A673 (cell line): ENCODE measurements at regions not wholly inside any gene's neighbourhood (a gene's known extent, or its start where the extent isn't known, plus 50 kb on each side); places are given as distances from the start of the nearest gene placed in this dataset.
"Not testable (repeated sequence)": the region's sequence is repeated elsewhere in the genome, so short reads cannot be mapped to it uniquely, and the experiment has no call there.

Experiments used
- BruUV-seq: library from RNA; stranded (reverse); fragments of 400-500 nt; replicated peaks from 2 replicates; lab custom pipeline; 2021; lab: Mats Ljungman, UMichigan
- CTCF ChIA-PET: fragments of 300-600 bp; sonication (Branson Sonifier 250); formaldehyde crosslinking; loops from one replicate; lab custom pipeline; 2022; ENCODE audit warnings: antibody characterized with exemption; lab: Charles Lee
- POLR2A ChIA-PET: fragments of 300-600 bp; sonication (Branson Sonifier 250); formaldehyde crosslinking; loops from one replicate; lab custom pipeline; 2022; ENCODE audit warnings: antibody characterized with exemption; ENCODE audit not compliant: low non-redundant PET; lab: Charles Lee
- DNase-seq: peaks from one replicate; pipeline ENCODE4 v3.0.0-alpha.2; 2015; ENCODE audit warnings: low spot score
- H3K27ac ChIP-seq: fragments of 200-600 bp; sonication (generic); 2 replicates; pipeline ENCODE4 v1.5.1; 2016; ENCODE audit warnings: mixed run types, low read depth, mild to moderate bottlenecking, mixed read lengths, antibody characterized with exemption, low read length; ENCODE audit not compliant: poor library complexity, severe bottlenecking
- H3K27me3 ChIP-seq: fragments of 200-600 bp; sonication (generic); replicated peaks from 2 replicates; pipeline ENCODE4 v1.6.1; 2017; ENCODE audit warnings: mixed run types, low read depth, mild to moderate bottlenecking, mixed read lengths, antibody characterized with exemption, low read length; ENCODE audit not compliant: insufficient read depth, poor library complexity
- H3K36me3 ChIP-seq: fragments of 200-600 bp; sonication (generic); 2 replicates; pipeline ENCODE4 v1.6.1; 2016; ENCODE audit warnings: mixed run types, mild to moderate bottlenecking, mixed read lengths, antibody characterized with exemption, low read length; ENCODE audit not compliant: insufficient read depth, poor library complexity, severe bottlenecking
- H3K4me1 ChIP-seq: fragments of 200-600 bp; sonication (generic); 2 replicates; pipeline ENCODE4 v1.6.1; 2017; ENCODE audit warnings: mixed run types, mild to moderate bottlenecking, mixed read lengths, antibody characterized with exemption, low read length; ENCODE audit not compliant: insufficient read depth, poor library complexity, severe bottlenecking
- H3K4me3 ChIP-seq: fragments of 200-600 bp; sonication (generic); 2 replicates; pipeline ENCODE4 v1.5.1; 2016; ENCODE audit warnings: low read depth, mixed run types, mild to moderate bottlenecking, mixed read lengths, low read length; ENCODE audit not compliant: poor library complexity, severe bottlenecking
- H3K9me3 ChIP-seq: fragments of 200-600 bp; sonication (generic); 2 replicates; pipeline ENCODE4 v1.6.1; 2016; ENCODE audit warnings: mixed run types, low read depth, mild to moderate bottlenecking, mixed read lengths, antibody characterized with exemption, low read length; ENCODE audit not compliant: poor library complexity, severe bottlenecking
- EZH2 ChIP-seq: fragments of 200-600 bp; sonication (generic); IDR thresholded peaks from 2 replicates; pipeline ENCODE4 v1.6.1; 2017; ENCODE audit warnings: borderline replicate concordance, low read depth, mild to moderate bottlenecking, mixed read lengths, antibody characterized with exemption, low read length; ENCODE audit not compliant: poor library complexity, severe bottlenecking
- intact Hi-C: fragments of 100-400 bp; cut with micrococcal nuclease; formaldehyde crosslinking; loops from one replicate; pipeline ENCODE4 v1.10.0; 2022; ENCODE audit not compliant: unreplicated experiment
- TF ChIP-seq, protein P1 (sequence below): fragments of 300-800, 200-600 bp; sonication (generic); conservative IDR thresholded peaks from 2 replicates; pipeline ENCODE4 v1.5.1; 2017; ENCODE audit warnings: low read depth, mild to moderate bottlenecking, antibody characterized with exemption, low read length, moderate library complexity, mixed read lengths

DNA sequence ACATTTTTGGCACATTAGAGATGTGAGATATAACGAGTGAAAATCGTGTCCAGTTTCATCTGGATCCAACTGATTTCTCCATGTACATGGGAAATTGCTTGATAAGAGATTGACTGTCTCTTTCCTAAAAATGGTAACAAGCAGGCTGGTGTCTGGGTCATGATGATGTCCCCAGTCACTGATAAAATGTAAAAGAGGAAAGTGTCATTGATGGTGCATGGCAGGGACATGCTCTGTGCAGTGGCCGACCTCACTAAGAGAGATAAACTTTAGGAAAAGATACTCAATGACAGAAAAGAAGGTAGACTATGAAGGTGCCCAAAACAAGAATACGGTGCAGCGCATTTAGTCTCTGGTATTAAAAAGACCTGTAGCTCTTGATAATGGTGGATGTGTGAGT is 1517.5 kb downstream of the RPIA start:
- Histone ChIP-seq H3K36me3 (no peaks in the 10 kb centered on the region), H3K27me3 (peaks cover 3% of the 10 kb centered on the region), H3K4me1 (no peaks in the 10 kb centered on the region), H3K27ac (no peak overlapping the region), H3K4me3 (no peak overlapping the region), H3K9me3 (no peaks in the 10 kb centered on the region)
- ChIA-PET POLR2A (no interaction called here), CTCF (no interaction called here)
- TF ChIP-seq, protein P1, sequence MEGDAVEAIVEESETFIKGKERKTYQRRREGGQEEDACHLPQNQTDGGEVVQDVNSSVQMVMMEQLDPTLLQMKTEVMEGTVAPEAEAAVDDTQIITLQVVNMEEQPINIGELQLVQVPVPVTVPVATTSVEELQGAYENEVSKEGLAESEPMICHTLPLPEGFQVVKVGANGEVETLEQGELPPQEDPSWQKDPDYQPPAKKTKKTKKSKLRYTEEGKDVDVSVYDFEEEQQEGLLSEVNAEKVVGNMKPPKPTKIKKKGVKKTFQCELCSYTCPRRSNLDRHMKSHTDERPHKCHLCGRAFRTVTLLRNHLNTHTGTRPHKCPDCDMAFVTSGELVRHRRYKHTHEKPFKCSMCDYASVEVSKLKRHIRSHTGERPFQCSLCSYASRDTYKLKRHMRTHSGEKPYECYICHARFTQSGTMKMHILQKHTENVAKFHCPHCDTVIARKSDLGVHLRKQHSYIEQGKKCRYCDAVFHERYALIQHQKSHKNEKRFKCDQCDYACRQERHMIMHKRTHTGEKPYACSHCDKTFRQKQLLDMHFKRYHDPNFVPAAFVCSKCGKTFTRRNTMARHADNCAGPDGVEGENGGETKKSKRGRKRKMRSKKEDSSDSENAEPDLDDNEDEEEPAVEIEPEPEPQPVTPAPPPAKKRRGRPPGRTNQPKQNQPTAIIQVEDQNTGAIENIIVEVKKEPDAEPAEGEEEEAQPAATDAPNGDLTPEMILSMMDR: no peak
- no peak for TF ChIP-seq EZH2
- no TSS peak for BruUV-seq
- intact Hi-C loops: no loop called here
- DNase-seq: no peak

DNA sequence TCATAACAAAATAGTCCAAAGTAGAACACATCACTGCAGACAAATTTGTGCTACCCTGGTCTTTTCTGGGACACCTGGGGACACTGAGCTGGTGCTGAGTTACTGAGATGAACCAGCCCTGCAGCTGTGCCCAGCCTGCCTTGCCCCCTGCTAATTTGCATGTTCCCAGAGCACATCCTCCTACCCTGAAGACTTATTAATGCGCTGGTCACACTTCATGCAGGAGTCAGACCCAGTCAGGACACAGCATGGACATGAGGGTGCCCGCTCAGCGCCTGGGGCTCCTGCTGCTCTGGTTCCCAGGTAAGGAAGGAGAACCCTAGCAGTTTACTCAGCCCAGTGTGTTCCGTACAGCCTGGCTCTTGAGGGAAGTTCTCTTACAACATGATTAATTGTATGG is 1518.3 kb downstream of the RPIA start:
- BruUV-seq: no TSS peak
- CTCF ChIA-PET: no interaction called here
- POLR2A ChIA-PET: no interaction called here

DNA sequence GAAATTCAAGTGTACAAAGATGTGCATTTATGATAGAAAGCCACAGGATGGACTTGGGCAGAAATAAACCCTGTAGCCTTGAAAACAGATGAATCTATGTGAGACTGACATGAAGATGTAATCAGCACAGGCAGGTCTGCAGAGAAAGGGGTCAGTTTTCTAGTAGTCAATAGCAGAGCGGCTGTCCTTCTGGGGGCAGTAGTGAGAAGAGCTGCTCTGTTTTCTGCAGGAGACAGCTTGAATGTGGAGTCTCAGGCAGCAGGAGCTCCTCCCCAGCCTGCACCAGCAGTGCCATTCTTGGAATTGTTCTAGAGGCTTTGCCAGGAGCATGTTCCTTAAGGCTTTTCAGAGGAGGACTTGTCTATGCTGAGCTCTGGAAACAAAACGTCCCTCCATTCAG is 1524.4 kb downstream of the RPIA start:
- intact Hi-C loops, H3K4me3 ChIP-seq, H3K4me1 ChIP-seq, H3K27ac ChIP-seq, CTCF ChIA-PET, POLR2A ChIA-PET, H3K36me3 ChIP-seq, BruUV-seq, H3K27me3 ChIP-seq, H3K9me3 ChIP-seq: not testable (repeated sequence)
- TF ChIP-seq, protein P1: peak; percentile 41; the same call in 1 of the 2 replicates
- peak; percentile 7 for DNase-seq

More for the DNA sequence above, 1518.3 kb downstream of the RPIA start:
- H3K27ac ChIP-seq: no peak overlapping the region
- no peaks in the 10 kb centered on the region for H3K4me1 ChIP-seq
- no peaks in the 10 kb centered on the region for H3K9me3 ChIP-seq
- no peak overlapping the region for H3K4me3 ChIP-seq
- no peaks in the 10 kb centered on the region for H3K27me3 ChIP-seq
- intact Hi-C loops: no loop called here
- no peaks in the 10 kb centered on the region for H3K36me3 ChIP-seq
- TF ChIP-seq, protein P1: no peak
- TF ChIP-seq EZH2: no peak
- DNase-seq: no peak

DNA sequence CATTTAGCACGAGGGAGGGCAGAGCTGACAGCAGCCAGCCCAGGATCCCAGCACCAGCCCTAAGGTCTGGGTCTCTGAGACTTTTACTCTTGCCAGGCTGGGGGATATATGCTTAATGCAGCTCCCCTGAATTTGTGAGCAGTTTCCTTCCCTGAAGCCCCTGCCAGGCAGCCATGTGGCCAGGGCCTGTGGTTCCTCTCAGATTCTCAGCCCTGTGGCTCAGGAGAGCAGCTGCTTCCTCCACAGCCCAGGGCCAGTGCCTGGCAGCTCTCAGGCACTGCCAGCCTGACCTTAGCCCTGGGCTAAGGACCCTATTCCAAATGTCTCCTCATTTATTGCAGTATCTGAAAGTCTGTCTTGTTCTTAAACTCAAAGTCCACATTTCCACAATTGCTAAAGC is 1525.3 kb downstream of the RPIA start:
- H3K27ac ChIP-seq, POLR2A ChIA-PET, H3K36me3 ChIP-seq, H3K4me3 ChIP-seq, BruUV-seq, H3K27me3 ChIP-seq, H3K4me1 ChIP-seq, DNase-seq, intact Hi-C loops, H3K9me3 ChIP-seq, CTCF ChIA-PET: not testable (repeated sequence)

DNA sequence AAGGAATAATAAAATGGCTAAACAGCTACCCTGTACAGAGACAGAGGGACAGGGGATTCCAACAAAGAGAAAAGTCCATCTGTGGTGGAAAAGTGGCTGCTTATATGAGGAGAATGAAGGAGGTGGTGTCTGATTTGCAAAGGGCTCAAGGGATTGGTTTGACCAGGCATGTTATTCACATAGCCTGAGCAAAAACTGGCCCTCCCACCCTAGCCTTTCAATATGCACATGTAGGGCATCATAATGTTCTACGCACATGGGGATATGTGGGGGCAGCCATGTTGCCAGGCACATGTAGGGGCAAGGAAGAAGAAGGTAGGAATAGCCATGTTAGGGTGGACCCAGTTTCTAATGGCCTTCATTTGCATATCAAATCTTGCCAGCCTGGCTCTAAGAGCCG is 1527.1 kb downstream of the RPIA start:
- H3K4me1 ChIP-seq, H3K36me3 ChIP-seq, intact Hi-C loops, BruUV-seq, H3K27me3 ChIP-seq, H3K4me3 ChIP-seq, POLR2A ChIA-PET, CTCF ChIA-PET, H3K9me3 ChIP-seq, H3K27ac ChIP-seq, DNase-seq: not testable (repeated sequence)

DNA sequence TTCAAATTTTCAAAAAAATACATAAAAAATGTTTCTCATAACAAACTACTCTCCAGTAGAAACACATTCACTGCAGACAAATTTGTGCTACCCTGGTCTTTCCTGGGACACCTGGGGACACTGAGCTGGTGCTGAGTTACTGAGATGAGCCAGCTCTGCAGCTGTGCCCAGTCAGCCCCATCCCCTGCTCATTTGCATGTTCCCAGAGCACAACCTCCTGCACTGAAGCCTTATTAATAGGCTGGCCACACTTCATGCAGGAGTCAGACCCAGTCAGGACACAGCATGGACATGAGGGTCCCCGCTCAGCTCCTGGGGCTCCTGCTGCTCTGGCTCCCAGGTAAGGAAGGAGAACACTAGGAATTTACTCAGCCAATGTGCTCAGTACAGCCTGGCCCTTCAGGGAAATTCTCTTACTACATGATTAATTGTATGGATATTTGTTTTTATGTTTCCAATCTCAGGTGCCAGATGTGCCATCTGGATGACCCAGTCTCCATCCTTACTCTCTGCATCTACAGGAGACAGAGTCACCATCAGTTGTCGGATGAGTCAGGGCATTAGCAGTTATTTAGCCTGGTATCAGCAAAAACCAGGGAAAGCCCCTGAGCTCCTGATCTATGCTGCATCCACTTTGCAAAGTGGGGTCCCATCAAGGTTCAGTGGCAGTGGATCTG is 1529.3 kb downstream of the RPIA start:
- H3K36me3 ChIP-seq, H3K9me3 ChIP-seq, H3K4me3 ChIP-seq, H3K27me3 ChIP-seq, POLR2A ChIA-PET, H3K4me1 ChIP-seq, CTCF ChIA-PET, H3K27ac ChIP-seq, intact Hi-C loops, BruUV-seq, DNase-seq: not testable (repeated sequence)
